Panc1 (cell line): ENCODE measurements at regions not wholly inside any gene's neighbourhood (a gene's known extent, or its start where the extent isn't known, plus 50 kb on each side); places are given as distances from the start of the nearest gene placed in this dataset.

Experiments used
- CTCF ChIP-seq: fragments of 450-650 bp; IDR thresholded peaks from 2 replicates; pipeline ENCODE4 v1.5.1; 2017; ENCODE audit warnings: mild to moderate bottlenecking
- POLR2AphosphoS5 ChIP-seq: IDR thresholded peaks from 2 replicates; pipeline ENCODE4 v1.6.1; 2012; ENCODE audit warnings: mild to moderate bottlenecking, low read depth, low read length, moderate library complexity
- REST ChIP-seq, 2 experiments: IDR thresholded peaks; 2 replicates each; pipeline ENCODE4 v1.6.1; 2011 to 2012; ENCODE audit warnings: low read depth in 2 of 2, control low read depth in 1 of 2, low read length in 1 of 2, mild to moderate bottlenecking in 1 of 2, moderate library complexity in 1 of 2; ENCODE audit not compliant: insufficient read depth in 1 of 2
- SIN3A ChIP-seq: IDR thresholded peaks from 2 replicates; pipeline ENCODE4 v1.6.1; 2012; ENCODE audit warnings: low read depth, mild to moderate bottlenecking, low read length, moderate library complexity, borderline replicate concordance; ENCODE audit not compliant: insufficient read depth
- TCF7L2 ChIP-seq: IDR thresholded peaks from 2 replicates; pipeline ENCODE4 v1.6.1; 2011; ENCODE audit warnings: mild to moderate bottlenecking, low read depth, low read length, inconsistent platforms

GRCh38 chr12:98421316-98421715 is 94.1 kb upstream of the TMPO start:
- TF ChIP-seq CTCF (no peak), REST (IDR thresholded peaks at IDR 0.05; ENCODE audit: insufficient read depth in 1 of 2, low read depth in 2 of 2, low read length in 1 of 2) (no peak), POLR2AphosphoS5 (no peak), TCF7L2 (no peak), SIN3A (no peak)
